ENCODE measurements at regions not wholly inside any gene's neighbourhood (a gene's known extent, or its start where the extent isn't known, plus 50 kb on each side); places are given as distances from the start of the nearest gene placed in this dataset.

GRCh38 chr10:125343118-125343925 is 183.0 kb upstream of the CTBP2 start:
- peak; percentile 18 for DNase-seq (ENCODE audit: low read depth)

GRCh38 chr10:125341611-125342010 is 181.2 kb upstream of the CTBP2 start:
- DNase-seq (ENCODE audit: low read depth): no peak

GRCh38 chr10:125340903-125341302 is 180.5 kb upstream of the CTBP2 start:
- peak; percentile 15 for DNase-seq (ENCODE audit: low read depth)

- no peak for DNase-seq (ENCODE audit: low read depth)
Measured at GRCh38 chr10:125337510-125337909, 177.1 kb upstream of the CTBP2 start.

GRCh38 chr10:125334545-125334944 is 174.2 kb upstream of the CTBP2 start:
- DNase-seq (ENCODE audit: low read depth): no peak

GRCh38 chr10:125333769-125334168 is 173.4 kb upstream of the CTBP2 start:
- DNase-seq (ENCODE audit: low read depth): no peak

GRCh38 chr10:125333209-125333591 is 172.8 kb upstream of the CTBP2 start:
- DNase-seq (ENCODE audit: low read depth): no peak

- no peak for DNase-seq (ENCODE audit: low read depth)
Measured at GRCh38 chr10:125332548-125333208, 172.3 kb upstream of the CTBP2 start.

- no peak for DNase-seq (ENCODE audit: low read depth)
Measured at GRCh38 chr10:125331056-125331455, 170.7 kb upstream of the CTBP2 start.

GRCh38 chr10:125329056-125329455 is 168.7 kb upstream of the CTBP2 start:
- no peak for DNase-seq (ENCODE audit: low read depth)

GRCh38 chr10:125325326-125325725 is 165.0 kb upstream of the CTBP2 start:
- no peak for DNase-seq (ENCODE audit: low read depth)

- DNase-seq (ENCODE audit: low read depth): peak; percentile 51
Measured at GRCh38 chr10:125316436-125316835, 156.1 kb upstream of the CTBP2 start.

- DNase-seq (ENCODE audit: low read depth): no peak
Measured at GRCh38 chr10:125300937-125301336, 140.6 kb upstream of the CTBP2 start.

- DNase-seq (ENCODE audit: low read depth): no peak
Measured at GRCh38 chr10:125299461-125299860, 139.1 kb upstream of the CTBP2 start.

- DNase-seq (ENCODE audit: low read depth): no peak
Measured at GRCh38 chr10:125296598-125296997, 136.2 kb upstream of the CTBP2 start.

GRCh38 chr10:125294109-125294508 is 133.7 kb upstream of the CTBP2 start:
- no peak for DNase-seq (ENCODE audit: low read depth)

GRCh38 chr10:125291836-125292235 is 131.5 kb upstream of the CTBP2 start:
- no peak for DNase-seq (ENCODE audit: low read depth)

GRCh38 chr10:125289461-125289860 is 129.1 kb upstream of the CTBP2 start:
- DNase-seq (ENCODE audit: low read depth): no peak

GRCh38 chr10:125284875-125285597 is 124.7 kb upstream of the CTBP2 start:
- DNase-seq (ENCODE audit: low read depth): peak; percentile 11

GRCh38 chr10:125283836-125284614 is 123.7 kb upstream of the CTBP2 start:
- DNase-seq (ENCODE audit: low read depth): no peak

GRCh38 chr10:125283191-125283835 is 123.0 kb upstream of the CTBP2 start:
- no peak for DNase-seq (ENCODE audit: low read depth)

Data from renal cortical epithelial cell (primary cell).